BJ (cell line): ENCODE measurements at regions not wholly inside any gene's neighbourhood (a gene's known extent, or its start where the extent isn't known, plus 50 kb on each side); places are given as distances from the start of the nearest gene placed in this dataset.

ENCODE experiments used
- CTCF ChIA-PET: fragments of 350-600 bp; formaldehyde crosslinking; extraction: SDS; loops from one replicate; lab custom pipeline; 2021; ENCODE audit warnings: antibody characterized with exemption, inconsistent platforms; lab: Yijun Ruan, JAX
- POLR2A ChIA-PET: fragments of 300-600 bp; sonication (Branson Sonifier 250); formaldehyde crosslinking; extraction: SDS; loops from one replicate; lab custom pipeline; 2021; ENCODE audit warnings: antibody characterized with exemption; lab: Charles Lee
- DNase-seq: peaks from one replicate; pipeline ENCODE4 v3.0.0-alpha.2; 2011; ENCODE audit warnings: low read depth
- H3K27me3 ChIP-seq: 2 replicates; pipeline ENCODE4 v1.6.0; 2011; ENCODE audit warnings: low read length; ENCODE audit not compliant: control insufficient read depth, insufficient read depth
- H3K36me3 ChIP-seq: 2 replicates; pipeline ENCODE4 v1.5.1; 2011; ENCODE audit warnings: low read length; ENCODE audit not compliant: control insufficient read depth, insufficient read depth
- H3K4me3 ChIP-seq: 2 replicates; pipeline ENCODE4 v1.5.1; 2011; ENCODE audit warnings: low read depth, mild to moderate bottlenecking, control low read depth, low read length
- CTCF ChIP-seq: IDR thresholded peaks from 2 replicates; pipeline ENCODE4 v1.5.1; 2011; ENCODE audit warnings: low read depth, mild to moderate bottlenecking, control low read depth, inconsistent platforms, low read length, moderate library complexity; ENCODE audit not compliant: insufficient read depth

GRCh38 chr18:44273298-44273697 lies 407.4 kb upstream of the SETBP1 start:
- CTCF ChIA-PET: no interaction called here
- H3K27me3 ChIP-seq: no peaks in the 10 kb centered on the region
- POLR2A ChIA-PET: no interaction called here

GRCh38 chr18:44280479-44280878 lies 400.2 kb upstream of the SETBP1 start:
- Histone ChIP-seq H3K27me3 (no peaks in the 10 kb centered on the region), H3K4me3 (no peak overlapping the region), H3K36me3 (no peaks in the 10 kb centered on the region)
- DNase-seq: no peak
- POLR2A ChIA-PET: no interaction called here
- CTCF ChIA-PET: no interaction called here
- no peak for TF ChIP-seq CTCF

More at GRCh38 chr18:44273298-44273697, 407.4 kb upstream of the SETBP1 start:
- no peak for DNase-seq
- Histone ChIP-seq H3K36me3 (no peaks in the 10 kb centered on the region), H3K4me3 (no peak overlapping the region)
- TF ChIP-seq CTCF: no peak

- POLR2A ChIA-PET: no interaction called here
- Histone ChIP-seq H3K36me3 (no peaks in the 10 kb centered on the region), H3K27me3 (no peaks in the 10 kb centered on the region), H3K4me3 (no peak overlapping the region)
- CTCF ChIA-PET: no interaction called here
- no peak for TF ChIP-seq CTCF
- no peak for DNase-seq
Observed at GRCh38 chr18:44286049-44286448, 394.6 kb upstream of the SETBP1 start.

- POLR2A ChIA-PET: no interaction called here
- Histone ChIP-seq H3K36me3 (no peaks in the 10 kb centered on the region), H3K4me3 (no peak overlapping the region), H3K27me3 (no peaks in the 10 kb centered on the region)
- CTCF ChIA-PET: no interaction called here
- TF ChIP-seq CTCF: no peak
- no peak for DNase-seq
Observed at GRCh38 chr18:44290366-44290977, 390.2 kb upstream of the SETBP1 start.

- no peak overlapping the region for H3K4me3 ChIP-seq
- ChIA-PET POLR2A (no interaction called here), CTCF (no interaction called here)
- no peaks in the 10 kb centered on the region for H3K27me3 ChIP-seq
- no peak for DNase-seq
- TF ChIP-seq CTCF: no peak
- no peaks in the 10 kb centered on the region for H3K36me3 ChIP-seq
Observed at GRCh38 chr18:44298566-44298965, 382.1 kb upstream of the SETBP1 start.
